Caco-2 (cell line): ENCODE measurements at regions not wholly inside any gene's neighbourhood (a gene's known extent, or its start where the extent isn't known, plus 50 kb on each side); places are given as distances from the start of the nearest gene placed in this dataset.

Source experiments
- BruUV-seq: library from RNA; stranded (reverse); fragments of 400-500 nt; replicated peaks from 2 replicates; lab custom pipeline; 2021; lab: Mats Ljungman, UMichigan
- CTCF ChIA-PET: fragments of 300-600 bp; sonication (Branson Sonifier 250); formaldehyde crosslinking; loops from one replicate; lab custom pipeline; 2022; ENCODE audit warnings: antibody characterized with exemption; lab: Charles Lee
- POLR2A ChIA-PET: fragments of 300-600 bp; sonication (Branson Sonifier 250); formaldehyde crosslinking; loops from one replicate; lab custom pipeline; 2022; ENCODE audit warnings: antibody characterized with exemption; lab: Charles Lee
- DNase-seq, 2 experiments: peaks; one replicate each; pipeline versions ENCODE4 v3.0.0 to v3.0.0-alpha.2; 2020 to 2022
- H3K27me3 ChIP-seq: replicated peaks from 2 replicates; pipeline ENCODE4 v1.6.0; 2011; ENCODE audit warnings: low read length; ENCODE audit not compliant: control insufficient read depth, insufficient read depth
- H3K36me3 ChIP-seq: 2 replicates; pipeline ENCODE4 v1.5.1; 2011; ENCODE audit warnings: low read length; ENCODE audit not compliant: control insufficient read depth, insufficient read depth
- H3K4me1 ChIP-seq: fragments of 250-450 bp; sonication (Bioruptor Pico); 2 replicates; pipeline ENCODE4 v1.5.1; 2020; ENCODE audit warnings: mild to moderate bottlenecking
- H3K4me3 ChIP-seq: 2 replicates; pipeline ENCODE4 v1.5.1; 2011; ENCODE audit warnings: low read depth, mild to moderate bottlenecking, control low read depth, low read length
- H3K9me3 ChIP-seq: fragments of 250-450 bp; sonication (Bioruptor Pico); 2 replicates; pipeline ENCODE4 v1.5.1; 2020; ENCODE audit warnings: mild to moderate bottlenecking, moderate library complexity
- H3K27ac Mint-ChIP-seq: one replicate; pipeline ENCODE4 v1.8.0; 2022; ENCODE audit warnings: mixed read lengths; ENCODE audit not compliant: unreplicated experiment
- H3K27me3 Mint-ChIP-seq: one replicate; pipeline ENCODE4 v1.8.0; 2022; ENCODE audit warnings: mixed read lengths; ENCODE audit not compliant: insufficient read depth, unreplicated experiment
- H3K36me3 Mint-ChIP-seq: one replicate; pipeline ENCODE4 v1.8.0; 2022; ENCODE audit warnings: mild to moderate bottlenecking, mixed read lengths; ENCODE audit not compliant: insufficient read depth, unreplicated experiment
- H3K4me1 Mint-ChIP-seq: one replicate; pipeline ENCODE4 v1.8.0; 2022; ENCODE audit warnings: low read depth, mixed read lengths; ENCODE audit not compliant: unreplicated experiment
- H3K4me3 Mint-ChIP-seq: one replicate; pipeline ENCODE4 v1.8.0; 2022; ENCODE audit warnings: mild to moderate bottlenecking, moderate library complexity, mixed read lengths; ENCODE audit not compliant: unreplicated experiment
- H3K9me3 Mint-ChIP-seq: one replicate; pipeline ENCODE4 v1.8.0; 2022; ENCODE audit warnings: mixed read lengths; ENCODE audit not compliant: unreplicated experiment
- CTCF ChIP-seq, 2 experiments: fragments of 200-600 bp in 1 of 2; IDR thresholded peaks; 1 replicate in 1 of 2; 2 replicates in 1 of 2; pipeline versions ENCODE4 v1.5.1 to v1.8.0; 2011 to 2022; ENCODE audit warnings: antibody characterized with exemption in 1 of 2, control low read depth in 1 of 2, inconsistent platforms in 1 of 2, low read depth in 1 of 2, low read length in 1 of 2, mild to moderate bottlenecking in 1 of 2, moderate library complexity in 1 of 2; ENCODE audit not compliant: insufficient read depth in 1 of 2, severe bottlenecking in 1 of 2, unreplicated experiment in 1 of 2
- intact Hi-C: fragments of 100-400 bp; cut with micrococcal nuclease; formaldehyde crosslinking; loops from one replicate; pipeline ENCODE4 v1.10.0; 2022; ENCODE audit not compliant: unreplicated experiment

GRCh38 chr1:112264010-112264409 is 132.0 kb upstream of the CTTNBP2NL start:
- H3K4me3 ChIP-seq, result no peak overlapping the region
- no peaks in the 10 kb centered on the region for H3K36me3 ChIP-seq
- ChIA-PET POLR2A (no interaction called here), CTCF (no interaction called here)
- Mint-ChIP-seq H3K27me3 (no peaks in the 10 kb centered on the region), H3K4me3 (no peak overlapping the region), H3K9me3 (no peaks in the 10 kb centered on the region), H3K27ac (no peak overlapping the region), H3K4me1 (no peaks in the 10 kb centered on the region), H3K36me3 (no peaks in the 10 kb centered on the region)
- no peaks in the 10 kb centered on the region for H3K9me3 ChIP-seq
- no peaks in the 10 kb centered on the region for H3K4me1 ChIP-seq
- intact Hi-C loops, result no loop called here
- no peak for TF ChIP-seq CTCF (IDR thresholded peaks at IDR 0.05; ENCODE audit: insufficient read depth in 1 of 2, low read depth in 1 of 2, low read length in 1 of 2, severe bottlenecking in 1 of 2, unreplicated experiment in 1 of 2)
- no peak for DNase-seq
- no TSS peak for BruUV-seq
- no peaks in the 10 kb centered on the region for H3K27me3 ChIP-seq

- intact Hi-C loops, result no loop called here
- Mint-ChIP-seq H3K9me3 (no peaks in the 10 kb centered on the region), H3K36me3 (no peaks in the 10 kb centered on the region), H3K4me1 (no peaks in the 10 kb centered on the region), H3K27ac (no peak overlapping the region), H3K27me3 (no peaks in the 10 kb centered on the region), H3K4me3 (no peak overlapping the region)
- BruUV-seq, result no TSS peak
- no peaks in the 10 kb centered on the region for H3K9me3 ChIP-seq
- TF ChIP-seq CTCF (IDR thresholded peaks at IDR 0.05; ENCODE audit: insufficient read depth in 1 of 2, low read depth in 1 of 2, low read length in 1 of 2, severe bottlenecking in 1 of 2, unreplicated experiment in 1 of 2), result no peak
- POLR2A ChIA-PET, result no interaction called here
- H3K27me3 ChIP-seq, result no peaks in the 10 kb centered on the region
- no peaks in the 10 kb centered on the region for H3K4me1 ChIP-seq
- H3K4me3 ChIP-seq, result no peak overlapping the region
- CTCF ChIA-PET, result no interaction called here
- no peaks in the 10 kb centered on the region for H3K36me3 ChIP-seq
- DNase-seq, result no peak
Measured at GRCh38 chr1:112264553-112264952, 131.5 kb upstream of the CTTNBP2NL start.

- H3K4me3 Mint-ChIP-seq, result no peak overlapping the region
- TF ChIP-seq CTCF (IDR thresholded peaks at IDR 0.05; ENCODE audit: insufficient read depth in 1 of 2, low read depth in 1 of 2, low read length in 1 of 2, severe bottlenecking in 1 of 2, unreplicated experiment in 1 of 2), result no peak
- no peaks in the 10 kb centered on the region for H3K4me1 Mint-ChIP-seq
- intact Hi-C loops, result no loop called here
- no peaks in the 10 kb centered on the region for H3K4me1 ChIP-seq
- no TSS peak for BruUV-seq
- H3K27me3 ChIP-seq, result no peaks in the 10 kb centered on the region
- no peaks in the 10 kb centered on the region for H3K27me3 Mint-ChIP-seq
- ChIA-PET POLR2A (no interaction called here), CTCF (no interaction called here)
- H3K36me3 ChIP-seq, result no peaks in the 10 kb centered on the region
- no peak for DNase-seq
- H3K36me3 Mint-ChIP-seq, result no peaks in the 10 kb centered on the region
- H3K4me3 ChIP-seq, result no peak overlapping the region
- H3K27ac Mint-ChIP-seq, result no peak overlapping the region
- H3K9me3 ChIP-seq, result no peaks in the 10 kb centered on the region
- no peaks in the 10 kb centered on the region for H3K9me3 Mint-ChIP-seq
Measured at GRCh38 chr1:112265931-112266330, 130.1 kb upstream of the CTTNBP2NL start.
